Type B pancreatic cell (in vitro differentiated cells): ENCODE measurements at regions not wholly inside any gene's neighbourhood (a gene's known extent, or its start where the extent isn't known, plus 50 kb on each side); places are given as distances from the start of the nearest gene placed in this dataset.
"Not testable (repeated sequence)": the region's sequence is repeated elsewhere in the genome, so short reads cannot be mapped to it uniquely, and the experiment has no call there.

Experiments used
- DNase-seq: peaks from one replicate; pipeline ENCODE4 v3.0.0; 2021; ENCODE audit warnings: mixed read lengths; ENCODE audit not compliant: unreplicated experiment; ENCODE audit errors: extremely low spot score
- H3K27ac Mint-ChIP-seq: 2 replicates; pipeline ENCODE4 v1.8.0; 2021; ENCODE audit warnings: mild to moderate bottlenecking, mixed read lengths
- H3K27me3 Mint-ChIP-seq: 2 replicates; pipeline ENCODE4 v1.8.0; 2021; ENCODE audit warnings: mixed read lengths
- H3K36me3 Mint-ChIP-seq: 2 replicates; pipeline ENCODE4 v1.8.0; 2021; ENCODE audit warnings: mixed read lengths
- H3K4me1 Mint-ChIP-seq: one replicate; pipeline ENCODE4 v1.8.0; 2021; ENCODE audit warnings: mixed read lengths; ENCODE audit not compliant: unreplicated experiment
- H3K4me3 Mint-ChIP-seq: 2 replicates; pipeline ENCODE4 v1.8.0; 2021; ENCODE audit warnings: mild to moderate bottlenecking, mixed read lengths
- H3K9me3 Mint-ChIP-seq: 2 replicates; pipeline ENCODE4 v1.8.0; 2021; ENCODE audit warnings: mixed read lengths
- TF ChIP-seq, protein P1 (sequence below): fragments of 200-600 bp; sonication (generic); conservative IDR thresholded peaks from 2 replicates; pipeline ENCODE4 v1.5.0; 2021; ENCODE audit warnings: antibody characterized with exemption, mild to moderate bottlenecking

GRCh38 chr10:64182671-64183070 lies 661.5 kb downstream of the REEP3 start:
- Mint-ChIP-seq H3K36me3 (no peaks in the 10 kb centered on the region), H3K9me3 (no peaks in the 10 kb centered on the region), H3K27ac (no peak overlapping the region), H3K27me3 (no peaks in the 10 kb centered on the region), H3K4me1 (no peaks in the 10 kb centered on the region), H3K4me3 (no peak overlapping the region)
- TF ChIP-seq, protein P1, sequence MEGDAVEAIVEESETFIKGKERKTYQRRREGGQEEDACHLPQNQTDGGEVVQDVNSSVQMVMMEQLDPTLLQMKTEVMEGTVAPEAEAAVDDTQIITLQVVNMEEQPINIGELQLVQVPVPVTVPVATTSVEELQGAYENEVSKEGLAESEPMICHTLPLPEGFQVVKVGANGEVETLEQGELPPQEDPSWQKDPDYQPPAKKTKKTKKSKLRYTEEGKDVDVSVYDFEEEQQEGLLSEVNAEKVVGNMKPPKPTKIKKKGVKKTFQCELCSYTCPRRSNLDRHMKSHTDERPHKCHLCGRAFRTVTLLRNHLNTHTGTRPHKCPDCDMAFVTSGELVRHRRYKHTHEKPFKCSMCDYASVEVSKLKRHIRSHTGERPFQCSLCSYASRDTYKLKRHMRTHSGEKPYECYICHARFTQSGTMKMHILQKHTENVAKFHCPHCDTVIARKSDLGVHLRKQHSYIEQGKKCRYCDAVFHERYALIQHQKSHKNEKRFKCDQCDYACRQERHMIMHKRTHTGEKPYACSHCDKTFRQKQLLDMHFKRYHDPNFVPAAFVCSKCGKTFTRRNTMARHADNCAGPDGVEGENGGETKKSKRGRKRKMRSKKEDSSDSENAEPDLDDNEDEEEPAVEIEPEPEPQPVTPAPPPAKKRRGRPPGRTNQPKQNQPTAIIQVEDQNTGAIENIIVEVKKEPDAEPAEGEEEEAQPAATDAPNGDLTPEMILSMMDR = no peak
- DNase-seq = no peak

DNA sequence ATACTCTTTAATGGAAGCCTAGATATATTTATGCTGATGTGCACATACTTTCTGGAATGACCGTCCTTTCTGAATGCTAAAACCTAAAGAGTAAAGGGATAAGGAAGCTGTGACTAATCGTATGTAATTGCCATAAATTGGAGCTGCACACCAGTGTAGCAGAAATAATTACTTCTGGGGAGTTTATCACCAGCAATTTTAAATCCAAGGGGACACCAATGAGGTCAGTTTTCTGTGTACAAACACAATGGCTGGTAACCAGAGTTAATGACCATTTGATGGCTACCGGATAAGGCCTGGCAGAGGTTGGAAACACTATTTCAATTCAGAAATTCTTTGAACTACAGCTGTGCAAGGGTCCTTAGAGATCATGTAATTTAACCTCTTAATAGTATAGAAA lies 670.1 kb downstream of the REEP3 start:
- H3K9me3 Mint-ChIP-seq = no peaks in the 10 kb centered on the region
- TF ChIP-seq, protein P1 = no peak
- H3K4me1 Mint-ChIP-seq = peaks cover 9% of the 10 kb centered on the region
- DNase-seq = no peak
- no peak overlapping the region for H3K4me3 Mint-ChIP-seq
- no peak overlapping the region for H3K27ac Mint-ChIP-seq
- H3K27me3 Mint-ChIP-seq = no peaks in the 10 kb centered on the region
- H3K36me3 Mint-ChIP-seq = no peaks in the 10 kb centered on the region

DNA sequence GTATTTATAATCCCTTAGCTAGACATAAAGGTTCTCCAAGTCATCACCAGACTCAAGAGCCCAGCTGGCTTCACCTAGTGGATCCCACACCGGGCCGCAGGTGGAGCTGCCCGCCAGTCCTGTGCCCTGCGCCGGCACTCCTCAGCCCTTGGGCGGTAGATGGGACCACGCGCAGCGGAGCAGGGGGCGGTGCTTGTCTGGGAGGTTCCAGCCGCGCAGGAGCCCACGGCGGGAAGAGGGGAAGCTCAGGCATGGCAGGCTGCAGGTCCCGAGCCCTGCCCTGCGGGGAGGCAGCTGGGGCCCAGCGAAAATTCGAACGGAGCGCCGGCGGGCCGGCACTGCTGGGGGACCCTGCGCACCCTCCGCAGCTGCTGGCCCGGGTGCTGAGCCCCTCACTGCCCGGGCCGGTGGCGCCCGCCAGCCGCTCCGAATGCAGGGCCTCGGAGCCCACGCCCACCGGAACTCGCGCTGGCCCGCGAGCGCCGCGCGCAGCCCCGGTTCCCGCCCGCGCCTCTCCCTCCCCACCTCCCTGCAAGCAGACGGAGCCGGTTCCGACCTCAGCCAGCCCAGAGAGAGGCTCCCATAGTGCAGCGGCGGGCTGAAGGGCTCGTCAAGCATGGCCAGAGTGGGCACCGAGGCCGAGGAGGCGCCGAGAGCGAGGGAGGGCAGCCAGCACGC lies 675.6 kb downstream of the REEP3 start:
- DNase-seq = no peak
- Mint-ChIP-seq H3K27ac (no peak overlapping the region), H3K36me3 (no peaks in the 10 kb centered on the region), H3K9me3 (no peaks in the 10 kb centered on the region), H3K4me1 (peaks cover under 1% of the 10 kb centered on the region), H3K4me3 (no peak overlapping the region), H3K27me3 (no peaks in the 10 kb centered on the region)
- TF ChIP-seq, protein P1 = no peak

GRCh38 chr10:64201936-64202335 lies 680.7 kb downstream of the REEP3 start:
- TF ChIP-seq, protein P1 = no peak
- Mint-ChIP-seq H3K9me3 (no peaks in the 10 kb centered on the region), H3K27ac (no peak overlapping the region), H3K27me3 (no peaks in the 10 kb centered on the region), H3K36me3 (no peaks in the 10 kb centered on the region), H3K4me3 (no peak overlapping the region), H3K4me1 (no peaks in the 10 kb centered on the region)
- no peak for DNase-seq

GRCh38 chr10:64204504-64204903 lies 683.3 kb downstream of the REEP3 start:
- not testable (repeated sequence) for H3K9me3 Mint-ChIP-seq, H3K36me3 Mint-ChIP-seq, DNase-seq, H3K27me3 Mint-ChIP-seq, H3K4me1 Mint-ChIP-seq, H3K4me3 Mint-ChIP-seq, H3K27ac Mint-ChIP-seq

- Mint-ChIP-seq H3K36me3 (no peaks in the 10 kb centered on the region), H3K4me1 (no peaks in the 10 kb centered on the region), H3K27ac (no peak overlapping the region), H3K27me3 (no peaks in the 10 kb centered on the region), H3K4me3 (no peak overlapping the region), H3K9me3 (peaks cover 4% of the 10 kb centered on the region)
- TF ChIP-seq, protein P1 = no peak
- DNase-seq = no peak
These were observed 685.2 kb downstream of the REEP3 start for GRCh38 chr10:64206409-64206808.
